DMS79 treated with DMSO at 0.1 percent for 48 hours (cell line): ENCODE measurements at regions not wholly inside any gene's neighbourhood (a gene's known extent, or its start where the extent isn't known, plus 50 kb on each side); places are given as distances from the start of the nearest gene placed in this dataset.
"Not testable (repeated sequence)": the region's sequence is repeated elsewhere in the genome, so short reads cannot be mapped to it uniquely, and the experiment has no call there.

Source experiments
- DNase-seq: peaks from one replicate; lab custom pipeline; 2025; lab: John Stamatoyannopoulos, UW

DNA sequence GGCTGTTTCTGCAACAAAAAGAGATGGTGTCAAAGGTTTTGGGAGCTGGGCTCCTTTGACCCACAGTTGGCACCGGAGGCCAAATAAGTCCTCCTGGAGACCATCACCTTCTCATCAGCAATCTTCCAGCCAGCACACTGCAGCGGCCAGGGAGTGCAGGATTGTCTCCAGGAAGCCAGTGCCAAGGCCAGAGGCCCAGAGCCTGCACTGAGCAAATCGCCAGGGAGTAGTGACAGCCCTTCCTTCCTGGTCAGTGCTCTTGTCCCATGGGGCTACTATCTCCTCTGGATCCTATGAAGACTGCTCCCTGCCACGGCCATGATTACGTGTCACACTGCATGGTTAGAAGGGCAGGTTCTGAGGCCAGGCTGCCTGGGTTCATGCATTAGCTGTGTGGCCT lies 134.3 kb upstream of the CRHR1 start:
- DNase-seq: no peak

DNA sequence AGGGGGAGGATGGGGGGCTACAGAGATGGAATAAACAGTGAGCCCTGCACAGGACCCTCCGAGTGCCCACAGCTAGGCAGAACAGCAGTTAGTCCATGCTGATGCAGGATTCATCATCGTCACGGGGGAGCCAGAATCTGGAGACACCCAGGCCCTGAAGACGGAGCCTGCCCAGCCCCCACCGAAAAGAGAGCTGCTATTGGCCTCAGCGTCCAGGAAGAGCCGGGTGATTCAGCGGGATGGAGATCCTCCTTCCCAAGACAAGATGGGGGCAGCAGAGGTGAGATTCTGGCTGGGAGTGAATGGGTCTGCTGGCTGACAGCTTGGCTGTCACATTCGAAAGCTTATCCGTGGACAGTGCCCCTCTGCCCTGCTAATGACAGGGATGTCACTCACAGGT lies 133.6 kb upstream of the CRHR1 start:
- DNase-seq: no peak

DNA sequence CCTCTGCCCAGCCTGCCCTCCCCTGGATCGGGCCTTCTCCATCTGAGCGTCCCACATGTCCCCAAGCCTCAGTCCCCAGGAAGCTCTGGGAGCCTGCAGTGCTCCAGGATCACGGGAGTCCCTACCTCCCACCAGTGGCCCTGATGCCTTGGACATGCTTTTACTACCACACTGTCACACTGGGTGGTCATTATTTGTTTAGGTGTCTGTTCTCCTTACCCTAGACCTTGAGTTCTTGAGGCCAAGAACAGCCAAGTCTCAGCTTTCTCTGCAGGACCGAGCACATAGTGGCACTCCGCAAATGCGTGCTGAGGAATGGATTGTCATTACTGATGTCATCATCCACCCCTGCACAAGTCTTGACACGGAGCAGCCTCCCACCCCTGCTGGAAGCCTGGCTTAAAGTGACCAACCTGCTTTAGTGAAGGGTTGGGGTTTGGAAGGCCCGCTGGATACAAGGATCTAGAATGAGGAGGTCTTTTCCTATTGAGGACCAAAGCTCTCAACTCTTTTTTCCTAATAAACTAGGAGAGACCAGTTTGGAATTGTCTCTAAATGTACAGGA lies 132.9 kb upstream of the CRHR1 start:
- DNase-seq: no peak

DNA sequence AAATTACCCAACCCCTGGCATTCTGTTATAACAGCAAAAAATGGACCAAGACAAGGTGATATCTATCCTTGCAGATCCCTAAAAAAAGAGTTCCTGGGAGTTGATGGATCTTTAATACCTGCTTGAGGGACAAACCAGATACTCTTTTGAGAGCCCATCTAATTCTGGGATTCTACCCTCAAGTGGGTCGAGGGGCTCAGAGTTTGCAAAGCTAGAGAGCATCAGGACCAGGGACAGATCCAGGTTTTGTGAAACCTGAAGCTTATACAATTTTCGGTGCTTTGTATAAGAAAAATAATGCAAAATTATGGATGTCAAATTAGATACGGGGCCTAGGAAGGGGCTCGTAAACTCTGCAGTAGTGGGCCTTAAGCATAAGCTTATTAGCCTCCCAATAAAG lies 130.5 kb upstream of the CRHR1 start:
- DNase-seq: no peak

DNA sequence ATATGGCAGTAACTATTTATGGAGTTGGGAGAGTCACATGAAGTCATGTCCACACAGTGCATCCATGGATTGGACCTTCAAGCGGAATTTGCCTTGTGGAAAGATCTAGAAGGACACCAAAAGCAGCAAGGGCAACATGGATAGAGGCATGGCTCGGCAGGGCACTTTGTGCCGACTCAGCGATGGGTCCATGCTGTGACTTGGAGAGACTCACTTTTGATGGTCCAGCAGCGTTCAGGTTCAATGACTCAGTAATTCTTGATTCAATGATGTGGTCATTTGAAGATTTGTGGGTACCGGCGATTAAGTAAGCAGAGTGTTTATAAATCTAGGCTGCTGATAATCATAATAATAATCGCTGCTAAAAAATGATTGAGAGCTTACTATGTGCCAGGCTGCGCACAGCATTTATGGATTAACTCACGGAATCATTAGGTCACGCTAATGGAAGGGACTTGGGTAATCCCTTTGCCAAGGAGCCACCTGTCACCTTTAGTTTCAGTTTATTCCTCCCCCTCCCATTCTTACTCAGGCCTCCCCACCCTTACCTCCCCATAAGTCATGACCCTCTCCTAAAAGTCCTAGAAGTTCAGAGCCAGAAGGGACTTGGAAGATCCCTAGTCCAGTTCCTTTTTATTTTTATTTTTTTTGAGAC lies 127.5 kb upstream of the CRHR1 start:
- DNase-seq: no peak

DNA sequence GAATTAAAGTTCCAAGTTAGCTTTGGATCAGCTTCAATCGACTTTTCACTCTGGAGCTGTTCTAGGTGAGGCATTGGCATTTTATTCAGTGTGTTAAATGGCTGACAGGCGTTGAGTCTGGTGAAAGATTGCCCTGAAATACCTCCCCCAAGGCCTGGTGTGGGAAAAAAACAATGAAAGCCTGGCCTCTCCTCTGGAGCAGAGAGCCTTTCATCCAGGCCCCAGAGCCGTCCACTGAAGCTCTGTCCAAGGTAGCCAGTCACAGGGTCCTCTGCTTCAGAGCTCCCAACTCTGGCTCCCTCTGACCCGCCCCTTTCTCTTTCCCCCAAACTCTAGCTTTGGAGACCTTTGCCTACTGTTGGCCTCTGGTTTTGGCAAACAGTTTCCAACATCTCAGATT lies 123.6 kb upstream of the CRHR1 start:
- no peak for DNase-seq

DNA sequence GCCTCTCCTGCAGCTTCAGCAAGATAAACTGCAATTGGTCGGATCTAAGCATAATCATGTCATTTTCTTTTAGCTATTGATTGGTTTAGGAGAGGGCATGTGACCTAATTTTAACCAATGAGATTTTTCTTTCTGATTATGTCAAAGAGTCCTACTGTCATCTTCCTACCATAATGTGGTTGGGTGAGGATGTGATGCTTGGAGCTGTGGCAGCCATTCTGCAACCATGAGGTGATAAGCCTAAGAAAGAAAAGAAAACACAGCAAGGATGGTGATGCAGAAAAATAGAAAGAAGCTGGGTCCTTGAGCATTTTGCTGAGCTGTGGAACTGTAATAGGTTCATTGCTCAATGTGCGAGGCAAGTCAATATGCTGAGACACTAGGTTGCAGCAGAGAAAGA lies 121.7 kb upstream of the CRHR1 start:
- no peak for DNase-seq

DNA sequence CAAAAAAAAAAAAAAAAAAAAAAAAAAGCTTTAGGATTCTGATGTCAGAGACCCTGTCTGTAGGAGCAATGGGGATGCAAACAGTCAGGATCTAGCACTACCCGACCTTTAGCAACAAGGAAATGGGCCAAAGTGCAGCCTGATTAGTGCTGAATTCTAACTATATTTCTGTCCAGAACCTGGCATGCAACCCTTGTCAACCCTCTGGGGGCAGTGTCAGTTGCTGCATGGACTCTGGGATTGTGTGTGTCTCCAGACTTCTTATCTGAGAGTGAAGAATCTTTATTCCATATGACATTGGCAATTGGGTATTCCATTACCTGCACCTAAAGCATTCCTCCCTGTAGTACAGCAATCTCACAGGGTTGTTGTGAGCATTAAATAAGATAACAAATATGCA lies 120.3 kb upstream of the CRHR1 start:
- DNase-seq: no peak

DNA sequence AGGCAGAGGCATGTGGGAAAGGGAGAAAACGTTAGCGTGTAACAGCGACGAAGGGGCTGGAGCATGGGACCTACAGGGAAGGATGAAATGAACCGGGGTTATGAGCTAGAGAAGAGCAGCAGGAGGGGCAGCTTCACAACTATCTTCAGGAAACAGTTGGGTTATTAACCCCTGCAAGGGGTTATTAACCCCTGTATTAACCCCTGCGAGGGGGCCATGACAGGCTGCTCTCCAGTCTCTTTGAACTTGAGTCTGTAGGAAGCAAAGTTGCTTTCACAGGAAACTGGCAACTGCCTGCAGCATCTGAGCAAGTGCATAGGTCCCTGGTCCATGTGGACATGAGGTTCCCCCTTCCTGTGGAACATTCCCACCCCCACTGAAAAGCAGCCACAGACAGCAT lies 119.2 kb upstream of the CRHR1 start:
- DNase-seq: no peak

DNA sequence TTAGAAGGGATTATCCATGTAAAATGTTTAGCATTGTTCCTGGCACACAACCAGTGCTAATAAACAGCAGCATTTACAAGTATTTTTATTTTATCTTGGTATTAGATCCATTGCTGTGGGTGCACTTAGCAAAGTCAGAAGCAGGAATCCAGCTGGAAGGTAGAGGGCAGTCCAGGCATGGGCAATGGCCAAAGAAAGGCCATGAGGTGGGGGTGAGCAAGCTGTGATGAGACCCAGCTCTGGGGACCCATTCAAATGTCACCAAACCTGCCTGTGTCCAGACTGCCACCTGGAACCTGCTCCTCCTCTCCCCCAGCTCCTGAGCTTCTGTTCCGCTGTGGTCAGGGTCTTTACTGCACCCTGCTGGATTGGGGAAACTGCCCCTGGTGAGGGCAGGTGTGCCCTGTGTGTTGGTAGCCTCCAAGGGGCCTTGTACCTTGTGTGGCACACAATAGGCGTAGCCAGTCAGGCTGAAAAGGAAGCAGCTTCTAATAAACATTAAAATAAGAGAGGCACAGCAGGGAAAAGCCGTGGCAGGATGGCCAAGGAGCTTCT lies 118.0 kb upstream of the CRHR1 start:
- DNase-seq: peak; percentile 9

DNA sequence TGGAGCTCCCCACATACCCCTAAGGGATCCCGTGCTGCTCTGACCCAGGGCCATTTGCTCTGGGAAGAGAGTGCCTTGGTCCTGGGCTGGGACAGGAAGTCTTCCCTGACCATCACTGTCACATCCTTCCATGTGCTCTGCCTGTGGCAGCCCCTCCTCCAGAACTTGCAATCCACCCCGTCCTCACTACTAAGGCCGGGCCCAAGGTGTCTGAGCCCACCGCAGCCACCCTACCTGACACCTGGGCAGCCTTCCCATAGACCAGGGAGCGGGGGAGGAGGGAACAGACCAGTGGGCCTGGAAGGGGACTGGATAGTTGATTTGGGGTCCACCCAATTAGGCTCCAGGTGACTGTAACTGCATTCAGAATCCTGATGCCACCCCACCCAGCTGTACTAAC lies 117.5 kb upstream of the CRHR1 start:
- no peak for DNase-seq

DNA sequence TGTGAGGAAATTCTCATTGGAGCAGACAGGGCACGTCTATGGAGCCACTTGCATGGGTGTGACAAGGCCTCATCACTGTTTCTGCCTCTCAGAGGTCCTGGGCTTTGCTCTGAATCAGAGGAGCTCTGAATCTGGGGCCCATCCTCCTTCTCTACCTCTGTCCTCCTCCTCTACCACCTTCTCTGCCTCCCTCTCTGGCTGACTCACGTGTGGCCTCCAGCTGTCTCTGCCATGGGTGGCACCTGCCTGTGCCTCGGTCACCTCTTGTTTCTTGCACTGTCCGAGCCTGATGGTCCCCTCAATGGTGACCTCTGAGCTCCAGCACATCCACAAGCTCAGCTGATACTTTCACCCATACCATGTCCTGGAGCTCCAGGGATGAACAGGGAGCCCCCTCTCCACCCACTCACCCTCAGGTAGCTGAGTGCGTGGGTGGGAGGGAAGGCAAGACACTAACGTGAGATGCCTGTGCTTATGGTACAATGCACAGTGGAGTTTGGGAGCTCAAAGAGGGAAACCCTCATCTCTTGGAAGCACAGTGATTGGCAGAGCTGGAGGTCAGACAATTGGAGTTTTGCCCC lies 116.4 kb upstream of the CRHR1 start:
- DNase-seq: no peak

DNA sequence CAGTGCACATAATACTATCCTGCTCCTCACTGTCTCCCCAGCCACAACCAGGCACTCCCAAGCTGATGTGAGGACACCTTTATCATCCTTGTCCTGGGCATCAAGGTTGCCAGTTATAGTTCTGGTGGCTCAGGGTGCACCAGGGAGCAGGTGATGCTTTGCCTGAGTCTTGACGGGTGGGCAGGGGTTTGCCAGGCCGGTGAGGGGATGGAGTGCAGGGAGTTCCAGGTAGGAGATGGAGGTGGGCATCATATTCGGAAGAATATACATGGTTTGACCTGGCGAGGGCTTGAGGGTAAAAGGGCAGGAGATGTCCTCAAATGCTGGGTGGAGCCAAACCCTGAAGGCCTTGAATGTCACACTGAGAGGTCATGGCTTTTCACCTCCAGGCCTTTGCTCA lies 115.8 kb upstream of the CRHR1 start:
- DNase-seq: no peak

DNA sequence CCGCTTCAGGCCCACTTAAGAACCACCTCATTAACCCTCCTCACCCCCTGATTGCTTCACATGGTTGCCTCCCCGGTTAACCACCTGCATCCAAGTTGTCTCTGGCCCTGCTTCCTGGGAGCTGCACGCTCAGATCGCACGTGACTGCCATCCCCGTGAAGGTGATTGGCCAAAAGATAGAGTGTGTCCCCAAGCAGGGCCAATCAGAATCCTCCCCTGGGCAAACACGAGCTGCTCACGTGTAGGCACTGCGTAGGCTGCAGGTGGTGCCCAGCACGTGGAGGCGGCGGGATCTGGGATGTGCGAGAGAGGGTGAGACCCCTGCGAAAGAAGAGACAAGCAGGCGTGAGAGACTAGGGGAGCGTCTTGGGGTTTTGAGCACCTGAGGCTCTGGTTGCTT lies 111.8 kb upstream of the CRHR1 start:
- no peak for DNase-seq

DNA sequence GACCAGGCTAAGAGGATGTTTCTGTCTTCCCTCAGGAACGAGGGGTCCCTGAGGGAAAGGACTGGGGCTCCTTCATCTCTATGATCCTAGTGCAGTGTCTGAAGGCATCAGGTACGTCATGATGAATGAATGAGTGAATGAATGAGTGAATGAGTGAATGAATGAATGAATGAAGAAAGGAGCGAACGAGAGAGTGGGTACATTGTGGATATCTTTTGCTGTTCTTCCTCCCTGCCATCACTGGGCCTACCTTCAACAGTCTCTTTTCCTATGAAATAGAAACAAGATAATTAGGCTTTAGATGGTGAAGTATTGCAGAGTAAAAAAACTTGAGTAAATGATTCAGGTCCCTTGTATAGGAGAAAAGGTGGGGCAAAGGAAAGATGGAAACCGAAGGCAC lies 111.3 kb upstream of the CRHR1 start:
- DNase-seq: no peak

DNA sequence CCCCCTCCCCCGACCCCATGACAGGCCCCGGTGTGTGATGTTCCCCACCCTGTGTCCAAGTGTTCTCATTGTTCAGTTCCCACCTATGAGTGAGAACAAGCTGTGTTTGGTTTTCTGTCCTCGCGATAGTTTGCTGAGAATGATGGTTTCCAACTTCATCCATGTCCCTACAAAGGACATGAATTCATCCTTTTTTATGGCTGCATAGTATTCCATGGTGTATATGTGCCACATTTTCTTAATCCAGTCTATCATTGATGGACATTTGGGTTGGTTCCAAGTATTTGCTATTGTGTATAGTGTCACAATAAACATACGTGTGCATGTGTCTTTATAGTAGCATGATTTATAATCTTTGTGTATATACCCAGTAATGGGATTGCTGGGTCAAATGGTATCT lies 110.4 kb upstream of the CRHR1 start:
- not testable (repeated sequence) for DNase-seq

DNA sequence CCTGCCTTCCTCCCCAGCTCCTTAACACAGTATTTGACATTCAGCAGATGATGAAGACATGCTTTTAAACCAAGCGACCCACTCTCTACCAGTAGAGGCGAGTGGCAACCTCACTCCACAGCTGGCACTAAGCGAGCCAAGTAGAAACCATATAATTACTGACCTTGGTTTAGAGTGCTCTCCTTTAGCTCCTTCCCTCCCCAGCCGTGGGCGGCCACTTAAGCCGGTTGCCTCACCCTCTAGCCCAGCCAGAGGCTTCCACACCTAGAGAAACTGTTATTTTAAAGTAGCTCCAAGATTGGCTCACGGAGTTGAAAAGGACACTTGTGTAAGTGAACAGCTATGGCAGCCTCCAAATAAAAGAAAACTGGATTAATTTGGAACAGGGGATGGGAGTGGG lies 109.1 kb upstream of the CRHR1 start:
- peak; percentile 73 for DNase-seq

DNA sequence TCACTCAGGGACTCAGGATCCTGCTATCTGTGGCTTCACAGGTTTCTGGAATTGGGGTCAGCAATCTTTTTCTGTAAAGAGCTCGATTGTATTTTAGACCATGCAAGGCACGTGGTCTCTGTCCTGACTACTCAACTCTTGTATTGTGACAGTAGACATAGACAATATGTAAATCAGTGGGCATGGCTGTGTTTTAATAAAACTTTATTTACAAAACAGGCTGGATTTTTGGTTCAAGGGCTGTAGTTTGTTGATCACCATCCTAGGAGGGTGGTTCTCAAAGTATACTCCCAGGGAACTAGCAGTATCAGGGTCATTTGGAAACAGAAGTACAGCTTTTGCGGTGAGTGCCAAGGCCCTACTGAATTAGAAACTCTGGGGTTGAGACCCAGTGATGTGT lies 108.2 kb upstream of the CRHR1 start:
- no peak for DNase-seq

DNA sequence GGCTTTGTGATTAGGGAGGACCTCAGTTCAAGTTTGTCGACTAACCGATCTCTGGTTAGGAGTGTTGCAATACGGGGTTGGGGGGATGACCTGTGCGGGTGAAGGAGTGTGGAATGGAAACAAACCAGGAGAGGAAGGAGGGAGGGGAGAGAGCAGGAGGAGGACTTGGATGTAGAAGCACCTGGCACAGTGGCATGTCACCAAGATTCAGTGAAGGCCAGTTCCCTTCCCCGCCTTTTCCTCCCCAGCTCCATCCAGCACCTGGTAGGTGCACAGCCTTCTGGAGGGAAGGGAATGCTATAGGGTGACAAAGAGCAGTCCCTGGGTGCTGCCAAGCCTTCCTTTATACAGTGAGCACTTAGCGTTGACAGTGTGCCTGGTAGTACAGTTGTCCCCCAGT lies 107.4 kb upstream of the CRHR1 start:
- DNase-seq: no peak

DNA sequence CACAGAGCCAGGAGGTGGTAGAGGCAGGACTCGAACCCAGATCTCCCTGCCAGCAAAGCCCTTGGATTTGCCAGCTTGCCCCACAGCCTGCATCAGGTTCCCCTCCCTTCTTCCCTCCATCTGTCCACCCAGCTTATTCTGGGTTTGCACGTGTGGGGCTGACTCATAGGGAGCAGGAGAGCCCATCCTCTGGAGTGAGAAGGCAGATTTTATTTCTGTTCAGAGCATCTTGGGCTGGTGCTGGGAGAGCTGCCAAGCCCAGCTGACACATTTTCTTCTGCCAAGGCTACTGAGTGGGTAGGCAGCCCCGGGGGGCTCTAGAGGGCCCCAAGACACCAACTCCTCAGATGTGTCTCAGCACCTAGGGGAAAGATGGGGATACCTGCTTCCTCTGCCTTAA lies 106.3 kb upstream of the CRHR1 start:
- no peak for DNase-seq

DNA sequence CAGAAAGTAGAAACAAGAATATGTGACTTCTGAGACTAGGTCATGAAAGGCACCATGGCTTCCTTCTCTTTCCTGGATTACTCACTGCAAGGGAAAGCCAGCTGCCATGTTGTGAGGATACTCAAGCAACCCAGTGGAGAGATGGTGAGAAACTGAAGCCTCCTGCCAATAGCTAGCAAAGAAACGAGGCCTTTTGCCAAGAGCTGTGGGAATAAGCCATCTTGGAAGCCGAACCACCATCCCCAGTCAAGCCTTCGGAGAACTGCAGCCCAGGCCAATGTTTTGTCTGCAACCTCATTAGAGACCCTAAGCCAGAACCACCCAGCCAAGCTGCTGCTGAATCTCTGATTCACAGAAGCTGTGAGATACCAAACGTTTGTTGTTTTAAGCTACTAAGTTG lies 104.7 kb upstream of the CRHR1 start:
- no peak for DNase-seq

DNA sequence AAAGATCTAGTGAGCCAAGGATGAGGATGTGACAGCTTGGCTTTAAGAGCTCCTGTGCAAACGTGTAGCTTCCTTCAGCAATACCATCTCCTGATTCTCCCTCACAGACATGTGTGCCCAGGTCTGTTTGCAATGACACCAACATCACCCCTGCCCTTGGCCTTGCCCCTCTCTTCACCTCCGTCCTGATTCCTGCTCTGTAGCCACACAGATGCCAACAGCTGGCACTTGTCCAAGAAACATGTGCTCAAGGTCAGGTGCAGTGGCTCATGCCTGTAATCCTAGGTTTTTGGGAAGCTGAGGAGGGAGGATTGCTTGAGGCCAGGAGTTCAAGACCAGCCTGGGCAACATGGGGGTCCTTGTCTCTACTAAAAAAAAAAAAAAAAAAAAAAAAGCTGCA lies 103.8 kb upstream of the CRHR1 start:
- DNase-seq: no peak

DNA sequence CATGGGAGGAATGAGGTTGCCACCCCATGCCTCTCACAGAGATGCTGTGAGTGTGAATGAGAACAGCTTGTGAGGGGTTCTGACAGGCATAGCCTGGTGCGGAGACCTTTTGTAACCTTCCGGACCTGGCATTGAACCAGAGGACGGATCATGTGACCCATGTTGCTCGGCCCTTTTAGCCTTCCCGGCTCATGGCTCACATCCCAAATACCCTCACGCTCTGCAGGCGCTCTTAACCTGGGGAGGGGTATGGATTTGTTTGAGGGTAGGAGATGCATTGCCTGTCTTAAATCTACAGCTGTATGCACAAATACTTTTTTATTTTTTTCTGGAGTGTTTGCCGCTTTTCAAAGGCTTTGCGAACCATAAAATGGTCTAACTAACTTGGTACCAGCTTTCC lies 102.4 kb upstream of the CRHR1 start:
- DNase-seq: peak; percentile 56

DNA sequence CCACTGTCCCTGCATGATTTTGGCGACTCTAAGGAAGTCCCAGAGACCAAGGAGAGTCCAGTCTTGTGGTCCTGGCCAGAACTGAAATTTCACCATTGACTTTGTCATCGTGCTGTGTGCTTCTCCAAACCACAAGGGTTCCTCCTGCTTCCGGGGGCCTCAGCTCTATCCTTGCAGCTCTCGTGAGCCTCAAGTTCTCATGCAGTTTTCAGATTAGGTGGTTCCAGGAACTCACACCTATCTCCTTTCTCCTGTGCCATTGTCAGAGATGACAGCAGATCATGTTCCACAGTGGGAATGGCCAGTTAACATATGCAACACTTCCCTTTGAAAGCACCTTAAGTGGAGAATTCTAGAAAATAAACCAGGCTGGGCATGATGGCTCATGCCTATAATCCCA lies 97.9 kb upstream of the CRHR1 start:
- DNase-seq: no peak
